K562 (cell line): ENCODE measurements at regions not wholly inside any gene's neighbourhood (a gene's known extent, or its start where the extent isn't known, plus 50 kb on each side); places are given as distances from the start of the nearest gene placed in this dataset.

Source experiments
- NFE2L1 ChIP-seq: fragments of 450-650 bp; IDR thresholded peaks from 2 replicates; pipeline ENCODE4 v1.6.1; 2016; ENCODE audit warnings: missing genetic modification characterization, low read depth, mild to moderate bottlenecking, missing compliant biosample characterization, moderate library complexity, borderline replicate concordance
- REST ChIP-seq, 2 experiments: fragments of 450-650 bp; formaldehyde crosslinking in 1 of 2; IDR thresholded peaks; 2 replicates each; pipeline versions ENCODE4 v1.4.0 to v1.6.1; 2014 to 2020; ENCODE audit warnings: mild to moderate bottlenecking in 2 of 2, borderline replicate concordance in 1 of 2, low read depth in 1 of 2
- TCF7 ChIP-seq: sonication (generic); IDR thresholded peaks from 2 replicates; pipeline ENCODE4 v1.6.1; 2016; ENCODE audit warnings: antibody characterized with exemption, borderline replicate concordance
- WHSC1 ChIP-seq: IDR thresholded peaks from one replicate; pipeline ENCODE4 v1.6.1; 2012; ENCODE audit warnings: low read length, control low read depth, inconsistent platforms

GRCh38 chr7:127476618-127477017 lies 84.1 kb upstream of the ZNF800 start (continued):
- TF ChIP-seq REST (IDR thresholded peaks at IDR 0.05; ENCODE audit: borderline replicate concordance) (no peak), REST (CRISPR knock-in tag; IDR thresholded peaks at IDR 0.05; ENCODE audit: low read depth) (no peak), TCF7 (no peak), WHSC1 (no peak), NFE2L1 (no peak)
